GM19328 (cell line): ENCODE measurements at regions not wholly inside any gene's neighbourhood (a gene's known extent, or its start where the extent isn't known, plus 50 kb on each side); places are given as distances from the start of the nearest gene placed in this dataset.
A peak's percentile ranks its signal among the peaks of the same experiment; 100 is the strongest.
"Not testable (repeated sequence)": the region's sequence is repeated elsewhere in the genome, so short reads cannot be mapped to it uniquely, and the experiment has no call there.

Source experiments
- ATAC-seq: cut with Tn5 transposase; IDR thresholded peaks from one replicate; pipeline ENCODE4 v1.9.1; 2021; ENCODE audit warnings: mild to moderate bottlenecking, moderate library complexity; ENCODE audit not compliant: unreplicated experiment

DNA sequence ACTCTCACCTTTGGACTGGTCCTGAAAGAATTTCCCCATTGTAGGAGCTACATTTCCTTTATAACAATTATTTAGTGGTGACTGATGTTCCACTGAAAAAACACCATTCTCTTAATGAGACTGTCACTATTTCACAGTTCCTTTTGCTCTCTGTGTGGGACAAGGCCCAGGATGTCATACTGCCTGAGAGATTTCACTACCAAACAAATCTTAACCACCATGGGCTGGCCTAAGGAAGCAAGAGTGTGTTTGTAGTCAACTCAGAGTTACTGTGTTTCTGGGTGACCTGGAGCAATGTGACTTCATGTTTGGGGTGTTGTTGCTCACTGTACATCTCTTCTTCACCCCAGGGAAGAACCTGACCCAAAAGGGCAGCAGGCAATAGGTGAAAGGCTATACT is 50.1 kb upstream of the ZNF608 start:
- ATAC-seq, result no peak

DNA sequence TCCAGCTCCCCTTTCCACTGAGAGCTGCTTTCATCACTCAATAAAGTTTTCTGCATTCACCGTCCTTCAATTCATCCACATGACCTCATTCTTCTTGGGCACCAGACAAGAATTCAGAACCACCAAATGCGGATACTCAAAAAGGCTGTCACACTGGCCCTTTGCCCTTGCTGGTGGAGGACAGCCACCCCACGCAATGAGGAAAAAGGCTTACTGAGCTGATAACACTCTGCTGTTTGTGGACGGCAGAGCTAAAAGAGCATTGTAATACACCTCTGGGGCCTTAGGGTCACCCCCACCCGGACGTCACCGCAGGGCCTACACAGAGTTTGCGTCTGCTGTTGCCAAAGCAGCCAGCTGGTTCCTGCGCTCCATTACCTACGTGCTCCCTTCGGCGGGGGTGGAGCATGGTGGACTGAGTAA is 51.2 kb upstream of the ZNF608 start:
- no peak for ATAC-seq

DNA sequence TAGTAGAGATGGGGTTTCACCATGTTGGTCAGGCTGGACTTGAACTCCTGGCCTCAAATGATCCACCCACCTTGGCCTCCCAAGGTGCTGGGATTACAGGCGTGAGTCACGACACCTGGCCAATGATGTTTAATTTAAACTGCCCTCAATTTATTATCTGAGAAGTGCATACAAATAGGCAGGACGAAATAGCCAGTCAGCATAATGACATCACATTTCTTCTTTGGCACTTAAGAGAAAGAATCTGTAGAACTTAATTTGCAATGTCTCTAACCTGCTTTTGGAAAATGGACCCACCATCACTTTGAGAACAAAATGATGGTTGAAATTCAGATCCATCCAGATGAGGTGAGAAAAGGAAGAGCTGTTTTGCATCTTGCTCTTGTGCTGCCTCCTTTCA is 52.5 kb upstream of the ZNF608 start:
- no peak for ATAC-seq

DNA sequence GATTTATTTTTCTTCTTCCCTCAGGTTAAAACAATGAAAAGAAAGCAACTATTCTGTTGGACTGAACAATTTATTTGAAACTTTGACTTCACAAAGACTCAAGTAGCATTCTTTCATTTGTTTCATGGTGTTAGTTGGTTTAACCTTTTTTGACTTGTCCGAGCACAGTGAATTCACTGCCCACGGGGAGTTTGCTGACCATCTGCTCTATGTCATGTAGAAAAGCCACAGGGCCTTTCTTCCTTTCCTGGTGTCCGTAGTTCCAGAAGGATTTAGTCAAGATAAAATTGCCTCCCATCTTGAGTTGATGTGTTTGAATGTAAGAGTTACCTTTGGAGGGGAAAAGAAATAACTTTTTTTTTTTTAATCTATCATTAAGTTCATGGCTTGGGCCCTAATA is 55.1 kb upstream of the ZNF608 start:
- ATAC-seq, result no peak

DNA sequence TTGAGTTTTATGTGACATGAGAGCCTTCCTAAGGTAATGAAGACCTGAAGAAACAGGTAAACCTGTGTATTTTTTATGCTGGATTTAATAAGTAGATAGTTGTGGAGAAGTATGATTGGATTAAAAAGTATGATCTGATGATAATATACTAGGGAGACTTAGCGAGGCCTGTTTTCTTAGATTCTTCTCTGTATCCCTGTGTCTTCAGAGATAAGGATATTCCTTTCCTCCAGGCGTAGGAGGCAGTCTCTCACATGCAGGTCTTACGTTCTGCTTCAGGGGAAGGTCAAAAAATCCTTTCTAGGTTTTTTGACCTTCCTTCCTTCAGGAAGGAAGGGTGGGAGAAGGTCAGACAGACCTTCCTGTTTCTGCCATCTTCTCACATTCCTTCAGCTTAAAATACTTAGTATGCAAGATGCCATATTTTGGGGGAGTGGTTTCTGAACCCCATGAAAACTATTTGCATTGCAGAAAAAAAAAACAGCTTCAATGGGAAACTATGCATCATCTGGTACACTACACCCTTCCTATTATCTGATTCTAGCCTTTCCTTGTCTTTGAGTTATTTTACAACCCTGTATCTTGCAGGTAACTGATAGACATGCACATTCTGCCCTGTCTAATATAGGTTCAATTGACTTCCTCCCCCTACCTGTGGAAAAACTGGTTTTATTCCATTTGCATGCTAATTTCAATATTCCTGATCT is 57.3 kb upstream of the ZNF608 start:
- no peak for ATAC-seq

DNA sequence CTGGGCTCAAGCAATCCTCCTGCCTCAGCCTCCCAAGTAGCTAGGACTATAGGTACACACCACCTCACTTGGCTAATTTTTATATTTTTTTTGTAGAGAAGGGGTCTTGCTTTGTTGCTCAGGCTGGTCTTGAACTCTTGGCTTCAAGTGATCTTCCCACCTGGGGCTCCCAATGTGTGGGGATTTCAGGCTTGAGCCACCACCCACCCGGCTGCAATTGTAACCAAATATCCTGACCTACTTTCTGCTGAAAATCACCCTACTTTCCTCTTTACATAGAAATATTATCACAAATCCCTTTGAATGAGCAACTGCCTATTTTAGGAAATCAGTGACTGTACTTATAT is 59.6 kb upstream of the ZNF608 start:
- no peak for ATAC-seq

DNA sequence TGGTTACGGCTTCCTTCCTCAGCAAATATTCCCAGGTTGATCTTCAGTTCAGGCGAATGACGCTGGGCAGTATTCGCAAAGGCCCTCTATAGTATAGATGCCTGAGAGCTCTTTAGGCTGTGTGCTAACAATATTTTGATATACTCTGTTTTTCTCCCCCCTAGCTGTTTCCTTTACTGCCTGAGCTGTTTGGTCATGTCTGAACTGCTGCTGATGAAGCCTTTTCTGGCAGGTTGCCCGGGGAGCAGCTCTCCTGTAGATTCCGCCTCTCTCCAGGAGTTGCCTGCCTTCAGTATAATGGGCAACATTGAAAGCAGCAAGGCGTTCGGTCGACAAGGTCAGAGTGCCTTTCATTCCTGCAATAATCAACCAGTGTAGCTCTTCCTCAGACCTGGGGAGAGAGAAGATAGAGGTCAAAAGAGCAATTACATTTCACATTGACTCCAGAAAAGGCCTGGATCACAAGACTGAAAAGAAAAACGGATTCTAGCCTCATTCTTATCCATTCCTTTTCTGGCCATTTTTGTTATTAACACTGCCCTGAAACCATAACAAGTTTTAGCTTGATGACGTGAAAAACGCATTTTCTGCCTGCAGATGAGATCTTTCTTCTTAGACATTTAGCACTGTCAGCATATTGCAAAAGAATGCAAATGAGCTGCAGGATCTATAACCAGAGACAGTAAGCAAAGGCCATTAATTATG is 60.1 kb upstream of the ZNF608 start:
- no peak for ATAC-seq

DNA sequence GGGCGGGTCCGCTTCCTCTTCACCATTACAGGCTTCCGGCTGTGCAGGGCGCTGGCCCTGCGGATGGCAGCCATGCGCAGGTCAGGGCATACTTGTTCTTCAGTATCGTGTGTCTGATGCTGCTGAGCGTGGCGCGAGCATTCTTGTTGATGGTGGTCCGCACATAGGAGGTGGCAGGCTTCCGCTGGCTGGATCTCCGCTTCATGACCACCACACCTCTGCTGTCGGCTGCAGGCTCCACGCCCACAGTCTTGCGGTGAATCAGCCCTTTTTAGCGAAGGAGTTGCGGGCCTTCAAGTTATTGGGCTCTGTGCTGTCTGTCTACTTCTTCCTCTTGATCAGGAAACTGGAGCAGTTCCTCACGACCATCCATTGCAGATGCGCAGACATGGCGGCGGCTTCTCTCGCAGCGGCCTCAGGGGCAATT is 62.4 kb upstream of the ZNF608 start:
- no peak for ATAC-seq

DNA sequence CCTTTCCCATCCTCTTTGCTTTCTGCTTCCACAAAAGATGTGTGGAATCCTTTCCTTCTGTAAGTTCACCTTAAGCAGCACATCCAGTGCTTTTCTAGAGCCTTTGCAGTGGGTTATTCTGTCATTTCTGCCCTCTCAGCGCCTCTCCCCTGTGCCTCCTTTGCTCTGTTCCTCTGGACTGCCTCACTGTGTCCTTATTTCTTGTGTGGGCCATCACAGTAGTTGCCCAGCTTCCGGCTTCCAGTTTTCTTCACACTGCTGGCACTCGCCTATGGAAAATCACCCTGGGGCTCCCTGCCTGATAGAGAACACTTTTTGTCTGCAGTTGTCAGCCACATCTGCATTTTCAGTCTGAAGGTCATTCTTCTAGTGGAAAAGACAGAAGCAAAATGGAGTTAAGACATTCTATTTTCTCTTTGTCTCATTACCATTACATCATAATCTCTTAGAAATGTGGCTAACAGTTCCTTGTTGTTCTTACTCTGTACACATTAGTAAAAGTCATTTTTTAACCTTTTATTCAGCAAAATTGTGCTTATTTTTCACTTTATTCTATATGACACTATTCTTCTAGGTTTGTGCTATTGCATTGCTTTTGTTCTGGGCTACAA is 64.1 kb upstream of the ZNF608 start:
- ATAC-seq, result no peak

DNA sequence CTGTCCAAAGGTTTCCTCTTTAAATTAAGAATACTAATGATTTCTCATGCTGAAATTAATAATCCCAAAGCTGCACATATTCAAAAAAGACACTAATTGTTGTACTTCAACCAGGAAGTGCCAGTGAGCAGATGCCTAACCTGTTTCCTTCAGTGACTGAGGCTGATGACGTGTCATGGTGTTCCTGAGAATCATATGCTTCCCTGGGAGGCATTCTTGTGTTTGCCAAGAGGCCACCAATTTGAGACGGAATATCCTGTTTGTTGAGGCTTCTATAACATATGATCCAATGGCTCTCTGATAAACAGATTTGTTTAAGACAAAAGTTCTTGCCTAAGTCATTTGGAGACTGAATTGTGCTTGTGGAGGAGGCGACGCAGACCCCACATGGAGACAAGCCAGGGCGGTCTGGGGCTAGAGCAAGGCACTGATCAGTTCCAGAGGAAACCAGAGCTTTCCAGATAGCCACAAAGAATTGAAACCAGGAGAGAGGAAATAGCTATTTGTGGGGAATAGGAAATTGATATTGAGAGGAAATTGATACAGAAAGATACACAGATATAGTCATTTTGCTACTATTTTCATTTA is 66.4 kb upstream of the ZNF608 start:
- no peak for ATAC-seq

DNA sequence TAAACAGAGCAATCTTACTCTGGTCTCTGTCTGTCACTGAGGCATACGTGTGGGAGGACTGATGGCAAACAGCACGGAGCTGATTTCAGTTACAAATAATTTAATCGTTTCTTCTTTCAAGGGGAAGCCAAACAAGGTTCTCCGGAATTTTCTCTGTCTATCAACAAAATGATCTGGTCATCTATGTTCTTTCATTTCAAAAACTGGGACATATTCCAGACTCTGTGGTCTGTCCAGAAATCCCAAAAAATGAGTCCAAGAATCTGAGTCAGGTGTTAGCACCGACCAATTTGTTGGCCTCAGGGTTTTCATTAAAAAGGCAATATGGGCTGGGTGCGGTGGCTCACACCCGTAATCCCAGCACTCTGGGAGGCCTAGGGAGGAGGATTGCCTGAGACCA is 69.9 kb upstream of the ZNF608 start:
- no peak for ATAC-seq

DNA sequence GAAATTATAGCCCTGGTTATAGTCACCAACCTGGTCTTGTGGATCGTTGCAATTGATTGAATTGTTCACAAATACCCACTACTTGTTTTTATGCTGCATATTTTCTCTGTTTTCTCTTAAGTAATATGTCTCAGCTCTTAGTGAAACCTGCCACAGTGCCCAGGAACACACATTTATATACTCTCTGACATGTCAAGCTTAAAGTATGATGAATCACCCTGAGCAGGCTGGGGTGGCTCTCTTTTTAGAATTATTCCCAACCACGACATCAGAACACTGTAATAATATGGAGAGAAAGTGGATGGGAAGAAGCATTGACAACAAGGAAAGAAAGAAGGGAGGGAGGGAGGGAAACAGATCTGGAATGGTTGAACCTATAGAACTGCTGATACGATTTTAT is 72.8 kb upstream of the ZNF608 start:
- no peak for ATAC-seq

DNA sequence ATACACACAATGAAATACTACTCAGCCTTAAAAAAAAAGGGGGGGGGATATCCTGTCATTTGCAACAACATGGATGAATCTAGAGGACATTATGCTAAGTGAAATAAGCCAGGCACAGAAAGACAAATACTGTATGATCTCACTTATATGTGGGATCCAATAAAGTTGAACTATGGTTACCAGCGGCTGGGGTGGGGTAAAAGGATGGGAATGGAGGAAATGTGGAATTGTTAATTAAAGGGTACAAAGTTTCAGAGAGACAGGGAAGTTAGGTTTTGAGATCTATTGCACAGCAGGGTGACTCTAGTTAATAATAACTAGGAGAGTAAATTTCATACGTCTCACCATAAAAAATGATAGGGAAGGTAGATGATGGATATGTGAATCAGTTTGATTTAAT is 76.2 kb upstream of the ZNF608 start:
- no peak for ATAC-seq

DNA sequence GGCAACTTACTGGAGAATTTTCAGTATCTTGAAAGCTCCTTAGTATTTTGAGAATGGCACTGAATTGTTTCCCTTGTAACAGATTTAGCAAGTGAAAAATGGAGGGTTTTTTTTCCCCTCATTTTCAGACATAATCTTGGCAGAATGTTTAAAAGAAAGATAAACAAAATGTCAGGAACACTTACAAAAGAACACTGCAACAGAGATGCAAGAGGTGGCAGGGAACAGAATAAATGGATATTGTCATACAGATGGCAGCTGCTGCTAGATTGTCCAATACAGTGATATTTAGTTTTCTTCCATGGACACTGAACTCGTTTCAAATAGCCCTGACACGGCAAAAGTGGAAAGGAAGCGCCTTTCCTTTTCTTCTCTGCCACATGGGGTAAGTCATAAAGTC is 76.9 kb upstream of the ZNF608 start:
- ATAC-seq, result no peak

DNA sequence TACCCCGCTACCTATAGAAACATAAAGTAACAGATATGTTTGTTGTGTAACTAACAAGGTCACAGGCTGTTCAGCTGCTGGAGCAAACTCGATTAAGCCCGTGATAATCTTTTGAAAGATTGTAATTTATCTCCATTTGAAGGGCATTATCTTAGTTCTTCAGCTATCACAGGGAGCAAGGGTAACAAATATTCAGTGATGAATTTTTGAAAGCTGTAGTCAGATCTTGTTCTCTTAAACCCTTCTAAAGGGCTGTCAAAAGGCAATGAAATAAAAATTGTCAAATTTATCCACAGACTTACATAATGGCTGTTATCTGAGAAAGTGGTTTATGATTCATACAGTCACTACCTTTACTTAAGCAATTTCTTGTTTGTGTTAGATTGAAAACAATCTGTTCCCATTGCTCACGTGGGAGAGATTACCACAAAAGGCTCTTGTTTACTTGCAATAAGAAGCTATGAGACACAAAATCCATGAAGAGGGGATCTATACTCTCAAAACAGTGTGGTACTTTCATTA is 78.3 kb upstream of the ZNF608 start:
- ATAC-seq, result no peak

DNA sequence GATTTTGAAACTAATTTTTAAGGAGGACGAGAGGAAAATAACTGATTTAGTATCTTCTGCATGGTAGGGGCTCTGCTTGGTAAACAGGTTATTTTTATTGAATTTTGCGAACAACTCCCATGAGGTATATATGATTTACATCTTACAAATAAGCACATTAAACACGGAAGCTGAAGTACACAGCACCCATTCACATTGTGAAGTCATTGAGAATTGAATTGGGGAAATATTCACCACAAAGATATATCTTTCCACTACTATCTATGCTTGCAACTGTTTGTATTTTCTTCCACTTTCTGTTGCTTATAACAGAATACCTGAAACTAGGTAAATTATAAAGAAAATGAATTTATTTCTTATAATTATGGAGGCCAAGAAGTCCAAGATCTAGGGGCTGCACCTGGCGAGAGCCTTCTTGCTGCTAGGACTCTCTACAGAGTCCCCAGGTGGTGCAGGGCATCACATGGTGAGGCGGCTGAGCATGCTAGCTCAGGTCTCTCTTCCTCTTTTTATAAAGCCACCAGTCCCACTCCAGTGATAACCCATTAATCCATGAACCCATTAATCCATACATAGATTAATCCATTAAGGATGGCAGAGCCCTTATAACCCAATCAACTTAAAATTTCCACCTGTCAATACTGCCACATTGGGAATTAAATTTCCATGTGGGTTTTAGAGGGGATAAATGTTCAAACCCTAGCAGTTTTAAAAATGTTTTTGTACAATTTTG is 79.0 kb upstream of the ZNF608 start:
- ATAC-seq, result peak; percentile 93

DNA sequence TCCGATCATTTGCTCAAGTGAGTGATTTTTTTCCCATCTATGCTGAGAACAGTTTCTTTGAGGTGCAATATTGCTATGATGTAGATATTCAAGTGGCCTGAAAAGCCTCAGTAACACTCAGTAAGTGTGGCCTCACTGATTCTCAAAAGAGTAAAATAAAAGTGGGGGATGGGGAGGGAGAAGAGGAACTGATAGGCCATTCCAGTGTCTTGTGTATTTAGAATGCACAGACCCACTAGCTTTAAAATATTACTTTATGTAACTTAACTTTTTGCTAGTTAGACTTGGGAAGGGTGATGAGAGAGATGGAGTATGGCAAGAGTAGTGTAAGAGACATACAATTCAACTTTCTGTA is 79.5 kb upstream of the ZNF608 start:
- peak; percentile 18 for ATAC-seq

DNA sequence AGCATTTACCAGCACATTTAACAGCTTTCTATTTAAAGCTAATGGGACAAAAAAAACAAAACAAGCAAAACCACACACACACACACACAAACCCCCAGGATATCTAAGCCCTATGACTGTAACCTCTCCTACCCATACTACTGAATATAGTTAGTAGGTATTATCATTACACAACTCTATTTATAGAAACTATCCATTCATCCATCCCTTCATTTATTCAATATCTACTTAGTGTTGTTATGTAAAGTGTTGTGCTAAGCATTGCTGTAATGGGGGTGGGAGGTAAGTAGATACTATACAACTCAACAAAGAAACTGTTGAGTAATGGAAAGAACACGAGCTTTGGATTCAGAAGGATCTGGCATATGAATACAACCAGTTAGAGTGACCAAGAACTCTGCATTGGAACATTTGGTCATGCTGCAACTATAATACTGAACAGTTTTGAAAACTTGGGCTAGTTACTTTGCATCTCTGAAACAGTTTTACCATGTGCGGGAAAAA is 82.3 kb upstream of the ZNF608 start:
- no peak for ATAC-seq

DNA sequence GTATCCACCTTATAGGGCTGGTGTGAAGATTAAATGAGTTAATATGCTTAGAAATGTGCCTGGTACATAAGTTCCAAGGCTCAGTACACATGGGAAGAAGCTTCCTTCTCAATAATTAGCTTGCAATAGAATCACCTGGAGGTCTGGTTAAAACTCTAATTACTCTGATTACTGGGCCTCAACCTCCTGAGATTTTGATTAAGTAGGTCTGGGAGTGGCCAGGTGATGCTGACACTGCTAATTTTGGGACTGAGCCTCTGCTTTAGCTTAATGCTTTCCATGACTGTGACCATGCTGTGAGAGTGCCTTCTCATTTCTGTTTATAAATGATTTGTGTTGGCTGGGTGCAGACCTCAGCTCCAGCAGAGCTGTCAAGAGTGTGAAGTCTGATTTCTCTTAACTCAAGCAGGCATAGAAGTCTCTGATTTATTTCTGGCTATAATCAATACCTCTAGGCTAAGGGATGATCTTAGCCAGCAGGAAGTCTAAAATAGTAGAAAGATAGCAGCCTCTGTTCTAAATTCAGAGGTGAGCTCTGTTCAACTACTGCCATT is 85.3 kb upstream of the ZNF608 start:
- no peak for ATAC-seq

DNA sequence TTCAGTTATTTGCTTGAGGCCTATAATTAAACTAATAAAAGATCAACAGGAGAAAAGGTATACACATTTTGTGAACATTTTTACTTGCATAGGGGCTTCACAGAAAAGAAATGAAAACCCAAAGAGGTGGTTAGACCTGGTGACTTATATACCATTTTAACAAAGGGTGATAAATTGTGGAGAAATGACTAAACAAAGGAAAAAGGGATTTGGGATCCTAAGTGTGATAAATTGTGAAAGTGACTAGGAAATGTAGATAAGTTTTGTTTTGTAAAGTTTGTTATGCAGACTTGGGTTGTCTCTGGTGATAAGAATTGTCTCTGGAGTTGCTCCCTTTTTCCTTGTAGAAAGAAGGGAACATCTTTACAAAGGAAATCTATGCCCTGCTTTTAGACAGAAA is 86.1 kb upstream of the ZNF608 start:
- ATAC-seq, result no peak

DNA sequence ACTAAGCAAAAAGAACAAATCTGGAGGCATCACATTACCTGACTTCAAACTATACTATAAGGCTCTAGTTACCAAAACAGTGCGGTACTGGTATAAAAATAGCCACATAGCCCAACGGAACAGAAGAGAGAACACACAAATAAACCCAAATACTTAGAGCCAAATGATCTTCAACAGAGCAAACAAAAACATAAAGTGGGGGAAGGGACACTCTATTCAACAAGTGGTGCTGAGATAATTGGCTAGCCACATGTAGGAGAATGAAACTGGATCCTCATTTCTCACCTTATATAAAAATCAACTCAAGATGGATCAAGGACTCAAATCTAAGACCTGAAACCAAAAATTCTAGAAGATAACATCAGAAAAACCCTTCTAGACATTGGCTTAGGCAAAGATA is 89.9 kb upstream of the ZNF608 start:
- not testable (repeated sequence) for ATAC-seq
